Pancreas (tissue), 10 donors: ENCODE measurements at regions not wholly inside any gene's neighbourhood (a gene's known extent, or its start where the extent isn't known, plus 50 kb on each side); places are given as distances from the start of the nearest gene placed in this dataset.
"Not testable (repeated sequence)": the region's sequence is repeated elsewhere in the genome, so short reads cannot be mapped to it uniquely, and the experiment has no call there.

Experiments
- ATAC-seq, 4 donors: fragments of 200-7000 bp; cut with Tn5 transposase; one replicate each; pipeline versions ENCODE4 v1.8.0 to v1.9.1; 2020; ENCODE audit warnings: mild to moderate bottlenecking in 4 of 4, moderate library complexity in 4 of 4
- DNase-seq, 6 donors: peaks; one replicate each; pipeline ENCODE4 v3.0.0-alpha.2; 2020
- FAIRE-seq: peaks from 2 replicates; lab custom pipeline; 2012; peaks lifted over from hg19 to GRCh38; lab: Jason Lieb, UNC
- H3K27ac ChIP-seq, 4 donors: fragments of 200-600 bp; sonication (generic); 1 replicate in 3 of 4; 2 replicates in 1 of 4; pipeline versions ENCODE4 v1.5.0 to v1.8.0; 2020
- H3K27me3 ChIP-seq, 4 donors: fragments of 200-600 bp; one replicate each; pipeline ENCODE4 v1.8.0; 2021
- H3K36me3 ChIP-seq, 3 donors: fragments of 200-600 bp; sonication (generic) in 1 of 3; one replicate each; pipeline versions ENCODE4 v1.5.0 to v1.8.0; 2020 to 2021
- H3K4me1 ChIP-seq, 3 donors: fragments of 200-600 bp; one replicate each; pipeline ENCODE4 v1.8.0; 2021
- H3K4me3 ChIP-seq, 4 donors: fragments of 200-600 bp; sonication (generic) in 2 of 4; one replicate each; pipeline versions ENCODE4 v1.5.0 to v1.8.0; 2020 to 2021
- H3K9me3 ChIP-seq, 4 donors: fragments of 200-600 bp; one replicate each; pipeline ENCODE4 v1.8.0; 2021
- CTCF ChIP-seq, 4 donors: fragments of 200-600 bp; sonication (generic) in 3 of 4; IDR thresholded peaks; one replicate each; pipeline versions ENCODE4 v1.5.0 to v1.8.0; 2021; ENCODE audit warnings: antibody characterized with exemption in 4 of 4
- WGBS, 2 donors: extraction: QIAGEN DNeasy Blood & Tissue Kit; methylation state at CpG; one replicate each; pipeline ENCODE4 v1.1.7; 2013; 5-methylcytosine and 5-hydroxymethylcytosine counted together
- intact Hi-C, 3 donors: fragments of 100-400 bp; cut with DNase I; formaldehyde crosslinking; loops; one replicate each; pipeline versions ENCODE4 v1.11.1 to v1.14.2; 2022
- donor health status: healthy with polysubstance abuse.
- donor health status: DM: no; HTN: no; CAD: no; lungs with moderate emphysema.
- donor health status: DM: no; HTN: no; CAD: no.
- donor health status: control.
- donor health status: control.
- donor health status: Bipolar disorder and iron deficiency.
- donor health status: DM: yes; HTN: yes; CAD: no.
- donor health status: DM: no; HTN: no; CAD: no.
- donor health status: DM: no; HTN: no; CAD: no.
- donor health status: DM: yes; HTN: yes; CAD: no.

DNA sequence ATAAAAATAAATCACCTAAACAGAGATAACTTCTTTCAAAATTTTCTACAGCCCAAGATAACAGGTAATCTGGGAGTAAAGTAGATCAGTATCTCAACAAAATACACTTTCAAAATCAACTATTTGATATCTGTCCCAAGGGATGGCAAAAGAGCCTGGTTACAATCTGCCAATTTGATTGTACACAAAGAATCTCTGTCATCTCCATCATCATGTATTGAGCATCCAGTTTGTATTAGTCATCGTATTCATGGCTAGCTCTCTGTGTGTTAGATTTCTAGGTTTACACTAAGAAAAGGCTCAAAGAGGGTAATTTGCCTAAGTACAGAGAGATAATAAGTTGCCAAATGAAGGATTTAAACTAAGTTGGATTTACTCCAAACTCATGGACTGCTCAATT, 329.0 kb upstream of the NRSN1 start:
- no peaks in the 10 kb centered on the region for H3K4me1 ChIP-seq
- intact Hi-C loops = no loop called here
- H3K9me3 ChIP-seq = no peaks in the 10 kb centered on the region
- 73 to 74% methylated on average over 1 of the region's 1 CpG for WGBS, 2 donors
- DNase-seq = no peak
- FAIRE-seq = no peak
- no peak for TF ChIP-seq CTCF (IDR thresholded peaks at IDR 0.05)
- no peaks in the 10 kb centered on the region for H3K27me3 ChIP-seq
- H3K27ac ChIP-seq = no peak overlapping the region
- no peak overlapping the region for H3K4me3 ChIP-seq
- H3K36me3 ChIP-seq = no peaks in the 10 kb centered on the region
- ATAC-seq = no peak

GRCh38 chr6:23804289-23804688, 321.7 kb upstream of the NRSN1 start:
- H3K4me3 ChIP-seq, H3K27ac ChIP-seq, FAIRE-seq, intact Hi-C loops, H3K4me1 ChIP-seq, H3K9me3 ChIP-seq, ATAC-seq, H3K27me3 ChIP-seq, H3K36me3 ChIP-seq: not testable (repeated sequence)
- whole genome bisulfite sequencing, 2 donors = 80 to 89% methylated on average over 14 to 15 of the region's 15 CpGs
- peak in 1 of 6 donors; percentile 26 for DNase-seq

GRCh38 chr6:23821141-23821540, 304.9 kb upstream of the NRSN1 start:
- H3K4me3 ChIP-seq, H3K4me1 ChIP-seq, intact Hi-C loops, H3K9me3 ChIP-seq, ATAC-seq, FAIRE-seq, DNase-seq, H3K27me3 ChIP-seq, H3K27ac ChIP-seq, H3K36me3 ChIP-seq: not testable (repeated sequence)
- 73 to 74% methylated on average over 5 of the region's 5 CpGs for WGBS, 2 donors

- ATAC-seq (no peak), DNase-seq (no peak), FAIRE-seq (no peak)
- no peak for TF ChIP-seq CTCF (IDR thresholded peaks at IDR 0.05)
- Histone ChIP-seq H3K9me3 (no peaks in the 10 kb centered on the region), H3K27ac (no peak overlapping the region), H3K27me3 (no peaks in the 10 kb centered on the region), H3K36me3 (no peaks in the 10 kb centered on the region), H3K4me1 (no peaks in the 10 kb centered on the region), H3K4me3 (no peak overlapping the region)
- intact Hi-C loops = no loop called here
- WGBS, 2 donors = 34 to 56% methylated on average over 1 of the region's 1 CpG
Observed at GRCh38 chr6:23823421-23823820, 302.6 kb upstream of the NRSN1 start.

DNA sequence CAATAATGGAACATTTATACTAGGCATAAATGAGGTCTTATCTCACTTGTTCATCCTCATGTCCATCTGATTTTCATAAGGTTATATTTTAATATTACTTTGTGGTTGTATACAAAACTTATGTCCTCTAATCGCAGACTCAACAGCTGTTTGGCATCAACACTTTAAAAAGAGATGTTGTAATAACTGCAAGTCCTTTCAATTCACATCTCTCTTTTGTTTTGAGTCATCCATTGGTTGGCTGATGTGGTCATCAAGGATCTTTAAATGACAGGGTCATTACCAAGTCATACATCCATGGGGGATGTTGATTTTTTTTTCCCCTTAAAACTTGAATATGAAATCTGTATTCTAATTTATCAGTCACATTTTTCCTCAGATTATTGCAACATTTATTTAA, 299.4 kb upstream of the NRSN1 start:
- no peaks in the 10 kb centered on the region for H3K36me3 ChIP-seq
- H3K27ac ChIP-seq = no peak overlapping the region
- no peaks in the 10 kb centered on the region for H3K4me1 ChIP-seq
- intact Hi-C loops = no loop called here
- WGBS, 2 donors = 64 to 84% methylated on average over 1 of the region's 1 CpG
- no peak for FAIRE-seq
- H3K9me3 ChIP-seq = no peaks in the 10 kb centered on the region
- no peak for ATAC-seq
- no peaks in the 10 kb centered on the region for H3K27me3 ChIP-seq
- no peak for DNase-seq
- no peak overlapping the region for H3K4me3 ChIP-seq
- TF ChIP-seq CTCF (IDR thresholded peaks at IDR 0.05) = no peak

DNA sequence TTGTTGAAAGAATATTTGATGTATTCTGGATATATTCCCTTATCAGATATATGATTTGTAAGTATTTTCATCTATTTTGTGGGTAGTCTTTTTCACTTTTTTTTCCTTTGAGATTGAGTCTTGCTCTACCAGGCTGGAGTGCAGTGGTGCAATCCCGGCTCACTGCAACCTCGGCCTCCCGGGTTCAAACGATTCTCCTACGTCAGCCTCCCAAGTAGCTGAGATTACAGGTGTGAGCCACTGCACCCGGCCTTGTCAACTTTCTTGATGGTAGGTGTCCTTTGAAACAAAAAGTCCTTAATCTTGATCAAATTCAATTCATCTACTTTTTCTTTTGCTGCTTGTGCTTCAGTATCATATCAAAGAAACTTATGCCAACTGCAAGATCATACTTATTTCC, 297.2 kb upstream of the NRSN1 start:
- Histone ChIP-seq H3K9me3 (no peaks in the 10 kb centered on the region), H3K36me3 (no peaks in the 10 kb centered on the region), H3K27ac (no peak overlapping the region), H3K4me3 (no peak overlapping the region), H3K4me1 (no peaks in the 10 kb centered on the region), H3K27me3 (no peaks in the 10 kb centered on the region)
- WGBS, 2 donors = 80 to 89% methylated on average over 6 of the region's 6 CpGs
- intact Hi-C loops = no loop called here
- DNase-seq (no peak), FAIRE-seq (no peak), ATAC-seq (no peak)
- no peak for TF ChIP-seq CTCF (IDR thresholded peaks at IDR 0.05)
